IMR-90 (cell line): ENCODE measurements at regions not wholly inside any gene's neighbourhood (a gene's known extent, or its start where the extent isn't known, plus 50 kb on each side); places are given as distances from the start of the nearest gene placed in this dataset.

ENCODE experiments used
- ATAC-seq: fragments of 200-7000 bp; cut with Tn5 transposase; 2 replicates; pipeline ENCODE4 v1.9.1; 2020; ENCODE audit warnings: low read depth, mild to moderate bottlenecking, moderate library complexity
- BruUV-seq: library from RNA; stranded (reverse); fragments of 400-500 nt; replicated peaks from 2 replicates; lab custom pipeline; 2021; lab: Mats Ljungman, UMichigan
- CTCF ChIA-PET: fragments of 300-600 bp; formaldehyde crosslinking; extraction: SDS; loops from one replicate; lab custom pipeline; 2021; ENCODE audit warnings: antibody characterized with exemption; lab: Yijun Ruan, JAX
- POLR2A ChIA-PET: fragments of 300-600 bp; sonication (Branson Sonifier 250); formaldehyde crosslinking; loops from one replicate; lab custom pipeline; 2022; ENCODE audit warnings: antibody characterized with exemption; ENCODE audit not compliant: unreplicated experiment; lab: Charles Lee
- DNase-seq: peaks from one replicate; pipeline ENCODE4 v3.0.0; 2013
- H2AFZ ChIP-seq: replicated peaks from 2 replicates; pipeline ENCODE3; 2013; ENCODE audit warnings: low read length, mild to moderate bottlenecking; ENCODE audit not compliant: poor library complexity
- H2AK5ac ChIP-seq: 2 replicates; pipeline ENCODE4 v1.6.1; 2013; ENCODE audit warnings: low read depth, low read length, inconsistent platforms
- H2AK9ac ChIP-seq: replicated peaks from 2 replicates; pipeline ENCODE3; 2013; ENCODE audit warnings: mild to moderate bottlenecking, low read depth, low read length, moderate library complexity; ENCODE audit not compliant: poor library complexity
- H2BK120ac ChIP-seq: 2 replicates; pipeline ENCODE4 v1.6.1; 2013; ENCODE audit warnings: low read depth, low read length, inconsistent platforms
- H2BK15ac ChIP-seq: 3 replicates; pipeline ENCODE4 v1.6.1; 2013; ENCODE audit warnings: low read depth, low read length, inconsistent platforms
- H2BK20ac ChIP-seq: 2 replicates; pipeline ENCODE4 v1.6.1; 2013; ENCODE audit warnings: low read depth, mild to moderate bottlenecking, inconsistent platforms, low read length, moderate library complexity
- H2BK5ac ChIP-seq: 2 replicates; pipeline ENCODE4 v1.6.1; 2013; ENCODE audit warnings: mild to moderate bottlenecking, low read depth, low read length, inconsistent platforms; ENCODE audit not compliant: poor library complexity, severe bottlenecking
- H3K14ac ChIP-seq: replicated peaks from 2 replicates; pipeline ENCODE4 v1.6.1; 2013; ENCODE audit warnings: low read depth, low read length, inconsistent platforms
- H3K18ac ChIP-seq: 2 replicates; pipeline ENCODE4 v1.6.1; 2013; ENCODE audit warnings: low read depth, low read length, control low read depth
- H3K23ac ChIP-seq: 2 replicates; pipeline ENCODE4 v1.6.1; 2013; ENCODE audit warnings: low read depth, low read length, inconsistent platforms
- H3K27ac ChIP-seq: 2 replicates; pipeline ENCODE4 v1.5.1; 2013; ENCODE audit warnings: mild to moderate bottlenecking, control low read depth, low read length; ENCODE audit not compliant: insufficient read depth
- H3K27me3 ChIP-seq: 2 replicates; pipeline ENCODE4 v1.6.1; 2013; ENCODE audit warnings: low read length; ENCODE audit not compliant: control insufficient read depth, insufficient read depth
- H3K36me3 ChIP-seq: 2 replicates; pipeline ENCODE4 v1.6.1; 2013; ENCODE audit warnings: low read length, mixed read lengths; ENCODE audit not compliant: control insufficient read depth, insufficient read depth
- H3K4ac ChIP-seq: 2 replicates; pipeline ENCODE4 v1.6.1; 2013; ENCODE audit warnings: low read depth, low read length, inconsistent platforms
- H3K4me1 ChIP-seq: 2 replicates; pipeline ENCODE4 v1.6.1; 2013; ENCODE audit warnings: low read length, mixed read lengths; ENCODE audit not compliant: control insufficient read depth, insufficient read depth
- H3K4me2 ChIP-seq: 2 replicates; pipeline ENCODE4 v1.6.1; 2013; ENCODE audit warnings: low read depth, mild to moderate bottlenecking, control low read depth, low read length, moderate library complexity
- H3K4me3 ChIP-seq: 2 replicates; pipeline ENCODE4 v1.5.1; 2013; ENCODE audit warnings: low read depth, mild to moderate bottlenecking, control low read depth, low read length, moderate library complexity; ENCODE audit not compliant: insufficient read depth
- H3K56ac ChIP-seq: 2 replicates; pipeline ENCODE4 v1.6.1; 2013; ENCODE audit warnings: low read length, inconsistent platforms; ENCODE audit not compliant: insufficient read depth; ENCODE audit errors: extremely low read depth
- H3K79me1 ChIP-seq, 2 experiments: 2 replicates each; pipeline ENCODE4 v1.6.1; 2013; ENCODE audit warnings: low read length in 2 of 2, inconsistent platforms in 1 of 2, low read depth in 1 of 2
- H3K9ac ChIP-seq: 2 replicates; pipeline ENCODE4 v1.6.1; 2013; ENCODE audit warnings: low read depth, low read length, control low read depth
- H3K9me1 ChIP-seq: 2 replicates; pipeline ENCODE4 v1.6.1; 2013; ENCODE audit warnings: low read length, inconsistent platforms; ENCODE audit not compliant: insufficient read depth
- H3K9me3 ChIP-seq: 2 replicates; pipeline ENCODE4 v1.6.1; 2013; ENCODE audit warnings: low read length; ENCODE audit not compliant: control insufficient read depth, insufficient read depth
- H4K20me1 ChIP-seq: 2 replicates; pipeline ENCODE4 v1.6.1; 2013; ENCODE audit warnings: low read length, inconsistent platforms; ENCODE audit not compliant: insufficient read depth
- H4K5ac ChIP-seq: 2 replicates; pipeline ENCODE4 v1.6.1; 2013; ENCODE audit warnings: mild to moderate bottlenecking, low read depth, low read length, control low read depth
- H4K8ac ChIP-seq, 2 experiments: 2 replicates each; pipeline ENCODE4 v1.6.1; 2013; ENCODE audit warnings: low read depth in 2 of 2, low read length in 2 of 2, control low read depth in 1 of 2, inconsistent platforms in 1 of 2
- H4K91ac ChIP-seq: 2 replicates; pipeline ENCODE4 v1.6.1; 2013; ENCODE audit warnings: low read depth, low read length, inconsistent platforms; ENCODE audit not compliant: insufficient read depth
- BHLHE40 ChIP-seq: fragments of 150-350 bp; IDR thresholded peaks from 2 replicates; pipeline ENCODE4 v1.6.1; 2016; ENCODE audit warnings: mild to moderate bottlenecking, low read depth, low read length
- CEBPB ChIP-seq: IDR thresholded peaks from 2 replicates; pipeline ENCODE4 v1.6.1; 2012; ENCODE audit warnings: low read depth, low read length, improper control_type of control experiment
- CHD1 ChIP-seq: IDR thresholded peaks from 2 replicates; pipeline ENCODE4 v1.6.1; 2012; ENCODE audit warnings: low read depth, low read length, improper control_type of control experiment
- CTCF ChIP-seq: conservative IDR thresholded peaks from 2 replicates; pipeline ENCODE4 v1.5.1; 2012; ENCODE audit warnings: mild to moderate bottlenecking, low read depth, low read length, improper control_type of control experiment
- ELK1 ChIP-seq: fragments of 150-350 bp; IDR thresholded peaks from 2 replicates; pipeline ENCODE4 v1.6.1; 2016; ENCODE audit warnings: low read depth, mild to moderate bottlenecking, low read length, moderate library complexity, borderline replicate concordance
- FOS ChIP-seq: fragments of 150-350 bp; IDR thresholded peaks from 2 replicates; pipeline ENCODE4 v1.6.1; 2016; ENCODE audit warnings: low read depth, low read length
- MAFK ChIP-seq: IDR thresholded peaks from 2 replicates; pipeline ENCODE4 v1.6.1; 2012; ENCODE audit warnings: low read depth, low read length, improper control_type of control experiment
- MAZ ChIP-seq: IDR thresholded peaks from 2 replicates; pipeline ENCODE4 v1.6.1; 2012; ENCODE audit warnings: low read depth, mild to moderate bottlenecking, low read length, improper control_type of control experiment, moderate library complexity, borderline replicate concordance
- MXI1 ChIP-seq: IDR thresholded peaks from 2 replicates; pipeline ENCODE4 v1.6.1; 2012; ENCODE audit warnings: low read depth, mild to moderate bottlenecking, low read length, moderate library complexity, borderline replicate concordance
- NFE2L2 ChIP-seq: fragments of 150-350 bp; IDR thresholded peaks from 2 replicates; pipeline ENCODE4 v1.6.1; 2016; ENCODE audit warnings: low read depth, mild to moderate bottlenecking, low read length
- POLR2A ChIP-seq: IDR thresholded peaks from 2 replicates; pipeline ENCODE4 v1.6.1; 2012; ENCODE audit warnings: mild to moderate bottlenecking, low read depth, low read length
- RAD21 ChIP-seq: IDR thresholded peaks from 2 replicates; pipeline ENCODE4 v1.6.1; 2012; ENCODE audit warnings: low read length, improper control_type of control experiment
- RCOR1 ChIP-seq: IDR thresholded peaks from 2 replicates; pipeline ENCODE4 v1.6.1; 2012; ENCODE audit warnings: mild to moderate bottlenecking, low read length, improper control_type of control experiment; ENCODE audit not compliant: insufficient replicate concordance
- RFX5 ChIP-seq: IDR thresholded peaks from 2 replicates; pipeline ENCODE4 v1.8.0; 2012; ENCODE audit warnings: low read depth, mild to moderate bottlenecking, low read length, moderate library complexity
- SMC3 ChIP-seq: fragments of 150-350 bp; IDR thresholded peaks from 2 replicates; pipeline ENCODE4 v1.6.1; 2016; ENCODE audit warnings: low read depth, mild to moderate bottlenecking, antibody characterized with exemption, low read length, moderate library complexity
- USF2 ChIP-seq: fragments of 150-350 bp; IDR thresholded peaks from 2 replicates; pipeline ENCODE4 v1.6.1; 2017; ENCODE audit warnings: mild to moderate bottlenecking, antibody characterized with exemption, low read length, low read depth
- WGBS, 2 experiments: methylation state at CpG; one replicate each; pipeline versions ENCODE4 v1.1.5 to v1.1.7; 2013; ENCODE audit warnings: missing lambda C conversion rate in 2 of 2; ENCODE audit not compliant: insufficient read length in 1 of 2; ENCODE audit errors: extremely low coverage in 2 of 2; 5-methylcytosine and 5-hydroxymethylcytosine counted together
- dilution Hi-C: fragments of 300-500 bp; cut with HindIII; formaldehyde crosslinking; loops from one replicate; pipeline ENCODE4 v1.14.3; 2018; ENCODE audit warnings: low sequenced_read_pairs; ENCODE audit not compliant: unreplicated experiment
- in situ Hi-C: fragments of 300-500 bp; cut with MboI; formaldehyde crosslinking; loops from 3 replicates; pipeline ENCODE4 v1.14.3; 2019; ENCODE audit warnings: low sequenced_read_pairs, inconsistent platforms, mixed read lengths
- intact Hi-C: fragments of 100-400 bp; cut with micrococcal nuclease; formaldehyde crosslinking; loops from 2 replicates; pipeline ENCODE4 v1.10.0; 2022

GRCh38 chr16:52757746-52758472 is 211.0 kb upstream of the TOX3 start:
- TF ChIP-seq RAD21 = no peak
- no peak for TF ChIP-seq NFE2L2
- no peak for TF ChIP-seq POLR2A
- TF ChIP-seq RCOR1 = no peak
- TF ChIP-seq FOS = no peak
- no peak for TF ChIP-seq USF2
- TF ChIP-seq MXI1 = no peak
- no peak for TF ChIP-seq MAFK
- TF ChIP-seq CHD1 = no peak
- no peak for TF ChIP-seq CTCF
- TF ChIP-seq CEBPB = no peak
- no peak for TF ChIP-seq ELK1
- TF ChIP-seq MAZ = no peak
- no peak for TF ChIP-seq BHLHE40
- no peak for TF ChIP-seq RFX5
- TF ChIP-seq SMC3 = no peak
- Histone ChIP-seq H3K14ac (no peak overlapping the region), H3K4me3 (no peak overlapping the region), H2BK20ac (no peak overlapping the region), H2BK5ac (no peak overlapping the region), H3K36me3 (no peaks in the 10 kb centered on the region), H3K4me2 (no peak overlapping the region), H4K8ac (no peak overlapping the region), H4K91ac (no peak overlapping the region), H3K27ac (no peak overlapping the region), H2AK5ac (no peak overlapping the region), H2BK15ac (no peak overlapping the region), H2AK9ac (no peak overlapping the region), H3K27me3 (no peaks in the 10 kb centered on the region), H3K79me1 (no peaks in the 10 kb centered on the region), H4K5ac (no peak overlapping the region), H3K9ac (no peak overlapping the region), H3K9me3 (peaks cover 17% of the 10 kb centered on the region), H2AFZ (no peak overlapping the region), H3K9me1 (no peaks in the 10 kb centered on the region), H4K20me1 (no peaks in the 10 kb centered on the region), H3K18ac (no peak overlapping the region), H3K56ac (no peak overlapping the region), H3K23ac (no peak overlapping the region), H3K4ac (no peak overlapping the region), H2BK120ac (no peak overlapping the region), H3K4me1 (no peaks in the 10 kb centered on the region)
- ChIA-PET CTCF (no interaction called here), POLR2A (no interaction called here)
- dilution Hi-C loops = no loop called here
- no CpG with 5 or more reads among the region's 10 CpGs for WGBS, 2 experiments
- DNase-seq = no peak
- ATAC-seq = no peak
- in situ Hi-C loops = no loop called here
- intact Hi-C loops = no loop called here
- no TSS peak for BruUV-seq
